GM21723 (cell line): ENCODE measurements at regions not wholly inside any gene's neighbourhood (a gene's known extent, or its start where the extent isn't known, plus 50 kb on each side); places are given as distances from the start of the nearest gene placed in this dataset.

Experiments
- ATAC-seq: cut with Tn5 transposase; IDR thresholded peaks from one replicate; pipeline ENCODE4 v1.9.1; 2021; ENCODE audit warnings: mild to moderate bottlenecking, moderate library complexity; ENCODE audit not compliant: unreplicated experiment

- no peak for ATAC-seq
These were observed 408.3 kb downstream of the AACS start for GRCh38 chr12:125473501-125473900.

GRCh38 chr12:125487336-125487735, 422.1 kb downstream of the AACS start:
- ATAC-seq, result no peak

- no peak for ATAC-seq
These were observed 426.3 kb downstream of the AACS start for GRCh38 chr12:125491553-125491952.

GRCh38 chr12:125492354-125493270, 427.4 kb downstream of the AACS start:
- ATAC-seq, result no peak

GRCh38 chr12:125493704-125494308, 428.6 kb downstream of the AACS start:
- no peak for ATAC-seq

- ATAC-seq, result no peak
These were observed 437.9 kb downstream of the AACS start for GRCh38 chr12:125503128-125503527.

GRCh38 chr12:125509195-125509594, 444.0 kb downstream of the AACS start:
- ATAC-seq, result no peak

- ATAC-seq, result no peak
These were observed 447.5 kb downstream of the AACS start for GRCh38 chr12:125512541-125513298.

GRCh38 chr12:125515887-125516286, 450.7 kb downstream of the AACS start:
- ATAC-seq, result no peak

- ATAC-seq, result no peak
These were observed 452.8 kb downstream of the AACS start for GRCh38 chr12:125518074-125518473.

GRCh38 chr12:125519026-125519651, 453.9 kb downstream of the AACS start:
- no peak for ATAC-seq

- ATAC-seq, result no peak
These were observed 460.6 kb downstream of the AACS start for GRCh38 chr12:125525879-125526278.

- ATAC-seq, result no peak
These were observed 463.0 kb downstream of the AACS start for GRCh38 chr12:125528281-125528680.

- ATAC-seq, result no peak
These were observed 465.0 kb downstream of the AACS start for GRCh38 chr12:125530201-125530600.

- no peak for ATAC-seq
These were observed 465.6 kb downstream of the AACS start for GRCh38 chr12:125530876-125531275.

- ATAC-seq, result no peak
These were observed 466.3 kb downstream of the AACS start for GRCh38 chr12:125531574-125531973.

- no peak for ATAC-seq
These were observed 468.3 kb downstream of the AACS start for GRCh38 chr12:125533434-125534029.

- no peak for ATAC-seq
These were observed 473.4 kb downstream of the AACS start for GRCh38 chr12:125538401-125539199.

- ATAC-seq, result no peak
These were observed 475.5 kb downstream of the AACS start for GRCh38 chr12:125540580-125541204.
